ENCODE measurements at regions not wholly inside any gene's neighbourhood (a gene's known extent, or its start where the extent isn't known, plus 50 kb on each side); places are given as distances from the start of the nearest gene placed in this dataset.

DNA sequence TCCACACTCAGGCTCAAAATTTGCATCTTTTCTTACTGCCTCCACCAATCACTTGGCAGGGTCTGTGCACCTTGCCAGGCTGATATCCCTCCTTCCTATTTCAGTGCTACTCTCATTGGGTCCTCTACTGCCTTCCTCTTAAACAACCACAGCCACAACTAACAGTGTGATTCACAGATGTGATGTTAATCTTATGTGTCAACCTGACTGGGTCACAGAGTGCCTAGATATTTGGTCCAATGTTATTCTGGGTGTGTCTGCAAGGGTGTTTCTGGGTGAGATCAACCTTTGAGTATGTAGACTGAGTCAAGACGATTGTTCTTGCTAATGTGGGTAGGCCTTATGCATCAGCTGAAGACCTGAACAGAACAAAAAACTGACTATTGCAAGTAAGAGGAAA lies 51.3 kb upstream of the IRX6 start:
- Histone ChIP-seq H3K27me3 (ENCODE audit: insufficient read depth, low read length, poor library complexity, severe bottlenecking) (no peaks in the 10 kb centered on the region), H3K4me2 (ENCODE audit: low read depth, low read length, poor library complexity, severe bottlenecking) (no peak overlapping the region), H3K4me3 (ENCODE audit: low read length, poor library complexity, severe bottlenecking) (no peak overlapping the region), H3K9me2 (replicated peaks; ENCODE audit: low read depth, low read length) (no peaks in the 10 kb centered on the region), H3F3A (ENCODE audit: low read depth) (no peaks in the 10 kb centered on the region), H3K79me2 (ENCODE audit: insufficient read depth, low read length) (no peaks in the 10 kb centered on the region), H4K20me1 (ENCODE audit: insufficient read depth, low read length, poor library complexity, severe bottlenecking) (no peaks in the 10 kb centered on the region), H3K9me3 (ENCODE audit: insufficient read depth, low read depth, low read length) (no peaks in the 10 kb centered on the region), H3K36me3 (ENCODE audit: insufficient read depth, low read length) (no peaks in the 10 kb centered on the region), H3K9ac (ENCODE audit: low read depth, low read length, poor library complexity, severe bottlenecking) (no peak overlapping the region), H3K4me1 (ENCODE audit: insufficient read depth, low read length, poor library complexity, severe bottlenecking) (no peaks in the 10 kb centered on the region), H2AFZ (ENCODE audit: low read length) (no peak overlapping the region)
- no peak for TF ChIP-seq EZH2phosphoT487 (IDR thresholded peaks at IDR 0.05; ENCODE audit: borderline replicate concordance)
- TF ChIP-seq, protein P1, sequence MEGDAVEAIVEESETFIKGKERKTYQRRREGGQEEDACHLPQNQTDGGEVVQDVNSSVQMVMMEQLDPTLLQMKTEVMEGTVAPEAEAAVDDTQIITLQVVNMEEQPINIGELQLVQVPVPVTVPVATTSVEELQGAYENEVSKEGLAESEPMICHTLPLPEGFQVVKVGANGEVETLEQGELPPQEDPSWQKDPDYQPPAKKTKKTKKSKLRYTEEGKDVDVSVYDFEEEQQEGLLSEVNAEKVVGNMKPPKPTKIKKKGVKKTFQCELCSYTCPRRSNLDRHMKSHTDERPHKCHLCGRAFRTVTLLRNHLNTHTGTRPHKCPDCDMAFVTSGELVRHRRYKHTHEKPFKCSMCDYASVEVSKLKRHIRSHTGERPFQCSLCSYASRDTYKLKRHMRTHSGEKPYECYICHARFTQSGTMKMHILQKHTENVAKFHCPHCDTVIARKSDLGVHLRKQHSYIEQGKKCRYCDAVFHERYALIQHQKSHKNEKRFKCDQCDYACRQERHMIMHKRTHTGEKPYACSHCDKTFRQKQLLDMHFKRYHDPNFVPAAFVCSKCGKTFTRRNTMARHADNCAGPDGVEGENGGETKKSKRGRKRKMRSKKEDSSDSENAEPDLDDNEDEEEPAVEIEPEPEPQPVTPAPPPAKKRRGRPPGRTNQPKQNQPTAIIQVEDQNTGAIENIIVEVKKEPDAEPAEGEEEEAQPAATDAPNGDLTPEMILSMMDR (conservative IDR thresholded peaks at IDR 0.05; ENCODE audit: low read length) = no peak

DNA sequence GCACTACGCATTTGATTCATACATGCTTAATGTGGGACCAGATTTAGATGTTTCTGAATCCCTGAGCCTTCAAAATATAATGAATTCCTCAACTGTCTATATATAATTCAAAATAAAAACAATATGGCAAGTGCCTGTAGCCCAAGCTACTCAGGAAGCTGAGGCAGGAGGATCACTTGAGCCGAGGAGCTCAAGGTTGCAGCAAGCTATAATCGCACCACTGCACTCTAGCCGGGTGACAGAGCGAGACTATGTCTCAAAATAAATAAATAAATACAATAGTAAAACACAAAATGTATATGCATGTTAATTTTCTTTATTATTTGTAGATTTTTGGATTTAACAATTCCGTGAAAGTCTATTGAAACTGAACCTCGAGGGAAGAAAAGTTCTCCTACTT lies 50.6 kb upstream of the IRX6 start:
- no peaks in the 10 kb centered on the region for H3K4me1 ChIP-seq (ENCODE audit: insufficient read depth, low read length, poor library complexity, severe bottlenecking)
- no peaks in the 10 kb centered on the region for H3F3A ChIP-seq (ENCODE audit: low read depth)
- no peaks in the 10 kb centered on the region for H3K27me3 ChIP-seq (ENCODE audit: insufficient read depth, low read length, poor library complexity, severe bottlenecking)
- H3K79me2 ChIP-seq (ENCODE audit: insufficient read depth, low read length) = no peaks in the 10 kb centered on the region
- H3K9ac ChIP-seq (ENCODE audit: low read depth, low read length, poor library complexity, severe bottlenecking) = no peak overlapping the region
- no peaks in the 10 kb centered on the region for H3K36me3 ChIP-seq (ENCODE audit: insufficient read depth, low read length)
- H4K20me1 ChIP-seq (ENCODE audit: insufficient read depth, low read length, poor library complexity, severe bottlenecking) = no peaks in the 10 kb centered on the region
- H3K9me2 ChIP-seq (replicated peaks; ENCODE audit: low read depth, low read length) = no peaks in the 10 kb centered on the region
- H3K4me3 ChIP-seq (ENCODE audit: low read length, poor library complexity, severe bottlenecking) = no peak overlapping the region
- no peak overlapping the region for H3K4me2 ChIP-seq (ENCODE audit: low read depth, low read length, poor library complexity, severe bottlenecking)
- TF ChIP-seq, protein P1 (conservative IDR thresholded peaks at IDR 0.05; ENCODE audit: low read length) = no peak
- TF ChIP-seq EZH2phosphoT487 (IDR thresholded peaks at IDR 0.05; ENCODE audit: borderline replicate concordance) = no peak
- no peak overlapping the region for H2AFZ ChIP-seq (ENCODE audit: low read length)
- no peaks in the 10 kb centered on the region for H3K9me3 ChIP-seq (ENCODE audit: insufficient read depth, low read depth, low read length)

DNA sequence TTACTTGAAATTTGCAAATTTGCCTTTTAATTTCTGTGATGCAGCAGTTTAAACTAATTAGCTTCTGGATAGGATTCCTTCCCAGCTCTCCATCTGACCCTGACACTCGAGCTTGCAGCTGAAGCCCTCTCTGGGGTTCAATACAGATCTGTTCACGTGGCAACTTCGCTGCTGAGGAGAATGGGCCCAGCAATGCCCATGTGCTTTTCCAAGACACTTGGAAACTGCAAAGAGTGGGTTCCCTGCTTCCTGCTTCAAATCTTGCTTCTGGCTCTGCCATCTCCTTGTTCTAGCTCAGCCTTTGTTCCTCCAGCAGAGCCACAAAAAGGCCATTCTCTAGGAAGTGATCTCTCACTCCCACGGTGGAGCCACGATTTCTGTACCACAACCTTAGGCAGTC lies 50.0 kb upstream of the IRX6 start:
- H3F3A ChIP-seq (ENCODE audit: low read depth) = no peaks in the 10 kb centered on the region
- H3K9me2 ChIP-seq (replicated peaks; ENCODE audit: low read depth, low read length) = no peaks in the 10 kb centered on the region
- no peaks in the 10 kb centered on the region for H3K4me1 ChIP-seq (ENCODE audit: insufficient read depth, low read length, poor library complexity, severe bottlenecking)
- no peak overlapping the region for H3K9ac ChIP-seq (ENCODE audit: low read depth, low read length, poor library complexity, severe bottlenecking)
- H4K20me1 ChIP-seq (ENCODE audit: insufficient read depth, low read length, poor library complexity, severe bottlenecking) = no peaks in the 10 kb centered on the region
- no peaks in the 10 kb centered on the region for H3K36me3 ChIP-seq (ENCODE audit: insufficient read depth, low read length)
- no peaks in the 10 kb centered on the region for H3K9me3 ChIP-seq (ENCODE audit: insufficient read depth, low read depth, low read length)
- no peak for TF ChIP-seq EZH2phosphoT487 (IDR thresholded peaks at IDR 0.05; ENCODE audit: borderline replicate concordance)
- TF ChIP-seq, protein P1 (conservative IDR thresholded peaks at IDR 0.05; ENCODE audit: low read length) = no peak
- no peak overlapping the region for H2AFZ ChIP-seq (ENCODE audit: low read length)
- H3K4me3 ChIP-seq (ENCODE audit: low read length, poor library complexity, severe bottlenecking) = no peak overlapping the region
- H3K27me3 ChIP-seq (ENCODE audit: insufficient read depth, low read length, poor library complexity, severe bottlenecking) = no peaks in the 10 kb centered on the region
- H3K79me2 ChIP-seq (ENCODE audit: insufficient read depth, low read length) = no peaks in the 10 kb centered on the region
- no peak overlapping the region for H3K4me2 ChIP-seq (ENCODE audit: low read depth, low read length, poor library complexity, severe bottlenecking)

Measured in Loucy (cell line).